Gastrocnemius medialis (tissue), 4 donors: ENCODE measurements at regions not wholly inside any gene's neighbourhood (a gene's known extent, or its start where the extent isn't known, plus 50 kb on each side); places are given as distances from the start of the nearest gene placed in this dataset.

Experiments
- POLR2A ChIP-seq, 2 donors: fragments of 450-650 bp; IDR thresholded peaks; one replicate each; pipeline ENCODE4 v1.6.1; 2017; ENCODE audit warnings: antibody characterized with exemption in 2 of 2, mild to moderate bottlenecking in 2 of 2, moderate library complexity in 2 of 2
- TF ChIP-seq, protein P1 (sequence below), 5 experiments: fragments of 450-650 bp in 3 of 5; fragments of 200-600 bp in 2 of 5; sonication (generic) in 2 of 5; IDR thresholded peaks in 4 of 5; conservative IDR thresholded peaks in 1 of 5; 1 replicate in 4 of 5; 2 replicates in 1 of 5; pipeline ENCODE4 v1.5.1; 2016 to 2019; ENCODE audit warnings: antibody characterized with exemption in 5 of 5, mild to moderate bottlenecking in 3 of 5, moderate library complexity in 3 of 5

DNA sequence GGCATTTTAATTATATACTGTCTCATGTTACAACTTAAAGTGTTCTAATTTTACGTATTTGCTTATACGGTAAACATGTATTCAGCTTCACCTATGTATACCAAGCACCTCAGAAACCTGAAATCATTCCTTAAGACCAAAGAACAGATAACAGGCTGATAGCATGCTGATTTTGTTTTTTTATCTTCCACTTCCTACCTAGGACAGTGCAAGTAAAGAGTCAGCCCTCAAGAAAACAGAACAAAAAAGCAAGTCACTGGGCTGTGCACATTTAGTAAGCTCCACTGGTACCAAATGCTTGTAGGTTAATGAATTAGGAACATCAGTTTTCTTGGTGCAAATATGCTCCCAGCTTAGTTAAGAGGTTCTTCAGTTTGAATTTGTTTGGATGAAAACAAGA, 611.3 kb downstream of the VRK1 start:
- TF ChIP-seq, protein P1, sequence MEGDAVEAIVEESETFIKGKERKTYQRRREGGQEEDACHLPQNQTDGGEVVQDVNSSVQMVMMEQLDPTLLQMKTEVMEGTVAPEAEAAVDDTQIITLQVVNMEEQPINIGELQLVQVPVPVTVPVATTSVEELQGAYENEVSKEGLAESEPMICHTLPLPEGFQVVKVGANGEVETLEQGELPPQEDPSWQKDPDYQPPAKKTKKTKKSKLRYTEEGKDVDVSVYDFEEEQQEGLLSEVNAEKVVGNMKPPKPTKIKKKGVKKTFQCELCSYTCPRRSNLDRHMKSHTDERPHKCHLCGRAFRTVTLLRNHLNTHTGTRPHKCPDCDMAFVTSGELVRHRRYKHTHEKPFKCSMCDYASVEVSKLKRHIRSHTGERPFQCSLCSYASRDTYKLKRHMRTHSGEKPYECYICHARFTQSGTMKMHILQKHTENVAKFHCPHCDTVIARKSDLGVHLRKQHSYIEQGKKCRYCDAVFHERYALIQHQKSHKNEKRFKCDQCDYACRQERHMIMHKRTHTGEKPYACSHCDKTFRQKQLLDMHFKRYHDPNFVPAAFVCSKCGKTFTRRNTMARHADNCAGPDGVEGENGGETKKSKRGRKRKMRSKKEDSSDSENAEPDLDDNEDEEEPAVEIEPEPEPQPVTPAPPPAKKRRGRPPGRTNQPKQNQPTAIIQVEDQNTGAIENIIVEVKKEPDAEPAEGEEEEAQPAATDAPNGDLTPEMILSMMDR (IDR thresholded peaks at IDR 0.05 in 4 of 5, conservative IDR thresholded peaks at IDR 0.05 in 1 of 5) = no peak
- TF ChIP-seq POLR2A (IDR thresholded peaks at IDR 0.05) = no peak
